Upper lobe of right lung (tissue), 1 donor: ENCODE measurements at regions not wholly inside any gene's neighbourhood (a gene's known extent, or its start where the extent isn't known, plus 50 kb on each side); places are given as distances from the start of the nearest gene placed in this dataset.

Source experiments
- ATAC-seq: fragments of 200-7000 bp; cut with Tn5 transposase; one replicate; pipeline ENCODE4 v1.9.1; 2020; ENCODE audit warnings: mild to moderate bottlenecking, moderate library complexity
- DNase-seq: peaks from one replicate; pipeline ENCODE4 v3.0.0-alpha.2; 2020
- H3K27ac ChIP-seq: fragments of 200-600 bp; one replicate; pipeline ENCODE4 v1.8.0; 2022
- H3K27me3 ChIP-seq: fragments of 200-600 bp; one replicate; pipeline ENCODE4 v1.8.0; 2022; ENCODE audit warnings: mild to moderate bottlenecking
- H3K36me3 ChIP-seq: fragments of 200-600 bp; one replicate; pipeline ENCODE4 v1.8.0; 2022
- H3K4me1 ChIP-seq: fragments of 200-600 bp; one replicate; pipeline ENCODE4 v1.8.0; 2022
- H3K4me3 ChIP-seq: fragments of 200-600 bp; one replicate; pipeline ENCODE4 v1.8.0; 2022; ENCODE audit warnings: mild to moderate bottlenecking
- H3K9me3 ChIP-seq: fragments of 200-600 bp; one replicate; pipeline ENCODE4 v1.8.0; 2022
- CTCF ChIP-seq: fragments of 200-600 bp; IDR thresholded peaks from one replicate; pipeline ENCODE4 v1.8.0; 2022; ENCODE audit warnings: antibody characterized with exemption
- intact Hi-C: fragments of 100-400 bp; cut with DNase I; formaldehyde crosslinking; loops from one replicate; pipeline ENCODE4 v1.11.0; 2022
- donor health status: DM: no; HTN: yes; CAD: no; lungs with severe emphysema.

- no peak for DNase-seq
- Histone ChIP-seq H3K4me1 (no peaks in the 10 kb centered on the region), H3K36me3 (no peaks in the 10 kb centered on the region), H3K27me3 (no peaks in the 10 kb centered on the region), H3K27ac (no peak overlapping the region), H3K4me3 (no peak overlapping the region), H3K9me3 (no peaks in the 10 kb centered on the region)
- TF ChIP-seq CTCF, result no peak
- ATAC-seq, result no peak
- intact Hi-C loops, result no loop called here
These were observed 729.0 kb downstream of the SLC6A15 start for GRCh38 chr12:84183576-84183975.

- intact Hi-C loops, result no loop called here
- no peak overlapping the region for H3K27ac ChIP-seq
- no peaks in the 10 kb centered on the region for H3K27me3 ChIP-seq
- no peaks in the 10 kb centered on the region for H3K4me1 ChIP-seq
- no peak overlapping the region for H3K4me3 ChIP-seq
- TF ChIP-seq CTCF, result no peak
- no peaks in the 10 kb centered on the region for H3K36me3 ChIP-seq
- DNase-seq, result no peak
- ATAC-seq, result no peak
- H3K9me3 ChIP-seq, result no peaks in the 10 kb centered on the region
These were observed 738.5 kb downstream of the SLC6A15 start for GRCh38 chr12:84174115-84174514.

GRCh38 chr12:84172823-84173424 lies 739.7 kb downstream of the SLC6A15 start:
- no peaks in the 10 kb centered on the region for H3K4me1 ChIP-seq
- no peaks in the 10 kb centered on the region for H3K27me3 ChIP-seq
- DNase-seq, result no peak
- no peak for TF ChIP-seq CTCF
- H3K27ac ChIP-seq, result no peak overlapping the region
- H3K36me3 ChIP-seq, result no peaks in the 10 kb centered on the region
- H3K4me3 ChIP-seq, result no peak overlapping the region
- no peak for ATAC-seq
- intact Hi-C loops, result no loop called here
- H3K9me3 ChIP-seq, result no peaks in the 10 kb centered on the region

- no peak for TF ChIP-seq CTCF
- intact Hi-C loops, result no loop called here
- H3K27me3 ChIP-seq, result no peaks in the 10 kb centered on the region
- H3K36me3 ChIP-seq, result no peaks in the 10 kb centered on the region
- no peaks in the 10 kb centered on the region for H3K4me1 ChIP-seq
- no peak overlapping the region for H3K4me3 ChIP-seq
- ATAC-seq, result no peak
- no peak for DNase-seq
- H3K27ac ChIP-seq, result no peak overlapping the region
- H3K9me3 ChIP-seq, result no peaks in the 10 kb centered on the region
These were observed 745.8 kb downstream of the SLC6A15 start for GRCh38 chr12:84166812-84167211.

- intact Hi-C loops, result no loop called here
- no peak for TF ChIP-seq CTCF
- ATAC-seq, result no peak
- H3K36me3 ChIP-seq, result no peaks in the 10 kb centered on the region
- H3K4me3 ChIP-seq, result no peak overlapping the region
- no peak for DNase-seq
- no peaks in the 10 kb centered on the region for H3K9me3 ChIP-seq
- H3K27ac ChIP-seq, result no peak overlapping the region
- H3K4me1 ChIP-seq, result no peaks in the 10 kb centered on the region
- H3K27me3 ChIP-seq, result no peaks in the 10 kb centered on the region
These were observed 746.5 kb downstream of the SLC6A15 start for GRCh38 chr12:84165998-84166571.

- intact Hi-C loops, result no loop called here
- Histone ChIP-seq H3K4me3 (no peak overlapping the region), H3K9me3 (no peaks in the 10 kb centered on the region), H3K27ac (no peak overlapping the region), H3K36me3 (no peaks in the 10 kb centered on the region), H3K27me3 (no peaks in the 10 kb centered on the region), H3K4me1 (no peaks in the 10 kb centered on the region)
- DNase-seq, result no peak
- no peak for TF ChIP-seq CTCF
- ATAC-seq, result no peak
These were observed 751.3 kb downstream of the SLC6A15 start for GRCh38 chr12:84161296-84161695.
